ENCODE measurements at regions not wholly inside any gene's neighbourhood (a gene's known extent, or its start where the extent isn't known, plus 50 kb on each side); places are given as distances from the start of the nearest gene placed in this dataset.

GRCh38 chr5:82674671-82675070 is 396.5 kb upstream of the RPS23 start:
- intact Hi-C loops (cut with micrococcal nuclease) = loop anchor here (10.0 kb wide), 1 partner anchor 800 kb away; the partner anchor contains the start of gene VCAN
- Mint-ChIP-seq H3K27me3 (peaks cover 4% of the 10 kb centered on the region), H3K4me1 (ENCODE audit: low read depth) (peaks cover 23% of the 10 kb centered on the region), H3K27ac (no peak overlapping the region), H3K9me3 (peaks cover 2% of the 10 kb centered on the region), H3K4me3 (no peak overlapping the region), H3K36me3 (no peaks in the 10 kb centered on the region)
- DNase-seq = no peak
- POLR2A ChIA-PET = no interaction called here
- CTCF ChIA-PET = no interaction called here

- CTCF ChIA-PET = no interaction called here
- Mint-ChIP-seq H3K4me1 (ENCODE audit: low read depth) (peaks cover 23% of the 10 kb centered on the region), H3K27ac (no peak overlapping the region), H3K9me3 (peaks cover 2% of the 10 kb centered on the region), H3K27me3 (peaks cover 4% of the 10 kb centered on the region), H3K36me3 (no peaks in the 10 kb centered on the region), H3K4me3 (no peak overlapping the region)
- POLR2A ChIA-PET = no interaction called here
- DNase-seq = no peak
- intact Hi-C loops (cut with micrococcal nuclease) = loop anchor here (10.0 kb wide), 1 partner anchor 802 kb away; the partner anchor contains the start of gene VCAN
Observed at GRCh38 chr5:82673057-82673809, 395.1 kb upstream of the RPS23 start.

- no peak for DNase-seq
- CTCF ChIA-PET = interaction anchor here (0.9 kb wide), 1 partner anchor 8 kb away, joined by 3 read pairs; no protein-coding TSS in a partner anchor
- POLR2A ChIA-PET = no interaction called here
- H3K4me1 Mint-ChIP-seq (ENCODE audit: low read depth) = peaks cover 10% of the 10 kb centered on the region
- H3K4me3 Mint-ChIP-seq = no peak overlapping the region
- H3K36me3 Mint-ChIP-seq = no peaks in the 10 kb centered on the region
- peaks cover 2% of the 10 kb centered on the region for H3K27me3 Mint-ChIP-seq
- no peaks in the 10 kb centered on the region for H3K9me3 Mint-ChIP-seq
- intact Hi-C loops (cut with micrococcal nuclease) = loop anchor here (10.0 kb wide), 1 partner anchor 804 kb away; the partner anchor contains the start of gene VCAN
- H3K27ac Mint-ChIP-seq = no peak overlapping the region
Observed at GRCh38 chr5:82670692-82671091, 392.5 kb upstream of the RPS23 start.

GRCh38 chr5:82669720-82670119 is 391.6 kb upstream of the RPS23 start:
- H3K27me3 Mint-ChIP-seq = no peaks in the 10 kb centered on the region
- H3K36me3 Mint-ChIP-seq = no peaks in the 10 kb centered on the region
- H3K4me3 Mint-ChIP-seq = no peak overlapping the region
- ChIA-PET CTCF (interaction anchor here (0.9 kb wide), 1 partner anchor 9 kb away, joined by 3 read pairs; no protein-coding TSS in a partner anchor), POLR2A (interaction anchor here (0.7 kb wide), 1 partner anchor 1238 kb away, joined by 4 read pairs; no protein-coding TSS in a partner anchor)
- peaks cover 5% of the 10 kb centered on the region for H3K4me1 Mint-ChIP-seq (ENCODE audit: low read depth)
- no peak overlapping the region for H3K27ac Mint-ChIP-seq
- intact Hi-C loops (cut with micrococcal nuclease) = loop anchor here (10.0 kb wide), 1 partner anchor 805 kb away; the partner anchor contains the start of gene VCAN
- H3K9me3 Mint-ChIP-seq = no peaks in the 10 kb centered on the region
- no peak for DNase-seq

- Mint-ChIP-seq H3K4me3 (no peak overlapping the region), H3K4me1 (ENCODE audit: low read depth) (no peaks in the 10 kb centered on the region), H3K36me3 (no peaks in the 10 kb centered on the region), H3K27me3 (no peaks in the 10 kb centered on the region), H3K27ac (no peak overlapping the region), H3K9me3 (no peaks in the 10 kb centered on the region)
- POLR2A ChIA-PET = no interaction called here
- CTCF ChIA-PET = no interaction called here
- DNase-seq = no peak
- intact Hi-C loops (cut with micrococcal nuclease) = no loop called here
Observed at GRCh38 chr5:82666312-82666711, 388.2 kb upstream of the RPS23 start.

- H3K36me3 Mint-ChIP-seq = no peaks in the 10 kb centered on the region
- ChIA-PET CTCF (no interaction called here), POLR2A (no interaction called here)
- intact Hi-C loops (cut with micrococcal nuclease) = no loop called here
- H3K4me3 Mint-ChIP-seq = no peak overlapping the region
- no peak for DNase-seq
- no peak overlapping the region for H3K27ac Mint-ChIP-seq
- no peaks in the 10 kb centered on the region for H3K4me1 Mint-ChIP-seq (ENCODE audit: low read depth)
- H3K9me3 Mint-ChIP-seq = no peaks in the 10 kb centered on the region
- no peaks in the 10 kb centered on the region for H3K27me3 Mint-ChIP-seq
Observed at GRCh38 chr5:82664732-82665131, 386.6 kb upstream of the RPS23 start.

- Mint-ChIP-seq H3K27ac (no peak overlapping the region), H3K27me3 (no peaks in the 10 kb centered on the region), H3K4me3 (no peak overlapping the region), H3K4me1 (ENCODE audit: low read depth) (no peaks in the 10 kb centered on the region), H3K9me3 (no peaks in the 10 kb centered on the region), H3K36me3 (no peaks in the 10 kb centered on the region)
- POLR2A ChIA-PET = no interaction called here
- CTCF ChIA-PET = no interaction called here
- DNase-seq = no peak
- intact Hi-C loops (cut with micrococcal nuclease) = no loop called here
Observed at GRCh38 chr5:82663225-82663624, 385.1 kb upstream of the RPS23 start.

GRCh38 chr5:82662340-82662739 is 384.2 kb upstream of the RPS23 start:
- POLR2A ChIA-PET = no interaction called here
- intact Hi-C loops (cut with micrococcal nuclease) = no loop called here
- no peaks in the 10 kb centered on the region for H3K27me3 Mint-ChIP-seq
- no peaks in the 10 kb centered on the region for H3K36me3 Mint-ChIP-seq
- H3K9me3 Mint-ChIP-seq = no peaks in the 10 kb centered on the region
- no peak overlapping the region for H3K27ac Mint-ChIP-seq
- CTCF ChIA-PET = no interaction called here
- no peaks in the 10 kb centered on the region for H3K4me1 Mint-ChIP-seq (ENCODE audit: low read depth)
- DNase-seq = no peak
- no peak overlapping the region for H3K4me3 Mint-ChIP-seq

GRCh38 chr5:82661933-82662332 is 383.8 kb upstream of the RPS23 start:
- H3K27me3 Mint-ChIP-seq = no peaks in the 10 kb centered on the region
- no peaks in the 10 kb centered on the region for H3K9me3 Mint-ChIP-seq
- no peak for DNase-seq
- no peaks in the 10 kb centered on the region for H3K4me1 Mint-ChIP-seq (ENCODE audit: low read depth)
- no peak overlapping the region for H3K27ac Mint-ChIP-seq
- intact Hi-C loops (cut with micrococcal nuclease) = no loop called here
- CTCF ChIA-PET = no interaction called here
- POLR2A ChIA-PET = no interaction called here
- no peak overlapping the region for H3K4me3 Mint-ChIP-seq
- H3K36me3 Mint-ChIP-seq = no peaks in the 10 kb centered on the region

- no peak overlapping the region for H3K4me3 Mint-ChIP-seq
- H3K27me3 Mint-ChIP-seq = peaks cover 1% of the 10 kb centered on the region
- no peaks in the 10 kb centered on the region for H3K9me3 Mint-ChIP-seq
- ChIA-PET CTCF (interaction anchor here (0.6 to 0.7 kb wide), 2 partner anchors 533 to 947 kb away, joined by 4 read pairs; no protein-coding TSS in a partner anchor), POLR2A (no interaction called here)
- H3K4me1 Mint-ChIP-seq (ENCODE audit: low read depth) = no peaks in the 10 kb centered on the region
- no peaks in the 10 kb centered on the region for H3K36me3 Mint-ChIP-seq
- no peak for DNase-seq
- H3K27ac Mint-ChIP-seq = no peak overlapping the region
- intact Hi-C loops (cut with micrococcal nuclease) = no loop called here
Observed at GRCh38 chr5:82661462-82661861, 383.3 kb upstream of the RPS23 start.

GRCh38 chr5:82659115-82659514 is 381.0 kb upstream of the RPS23 start:
- ChIA-PET POLR2A (no interaction called here), CTCF (interaction anchor here (0.8 to 2.7 kb wide), 3 partner anchors 16 to 134 kb away, joined by 3 to 6 read pairs (median 3); no protein-coding TSS in a partner anchor)
- Mint-ChIP-seq H3K9me3 (no peaks in the 10 kb centered on the region), H3K27ac (no peak overlapping the region), H3K4me3 (no peak overlapping the region), H3K36me3 (no peaks in the 10 kb centered on the region), H3K4me1 (ENCODE audit: low read depth) (no peaks in the 10 kb centered on the region), H3K27me3 (peaks cover 2% of the 10 kb centered on the region)
- intact Hi-C loops (cut with micrococcal nuclease) = no loop called here
- DNase-seq = no peak

- ChIA-PET POLR2A (no interaction called here), CTCF (no interaction called here)
- H3K27me3 Mint-ChIP-seq = peaks cover 4% of the 10 kb centered on the region
- no peaks in the 10 kb centered on the region for H3K4me1 Mint-ChIP-seq (ENCODE audit: low read depth)
- H3K27ac Mint-ChIP-seq = no peak overlapping the region
- no peak overlapping the region for H3K4me3 Mint-ChIP-seq
- DNase-seq = no peak
- H3K9me3 Mint-ChIP-seq = no peaks in the 10 kb centered on the region
- no peaks in the 10 kb centered on the region for H3K36me3 Mint-ChIP-seq
- intact Hi-C loops (cut with micrococcal nuclease) = no loop called here
Observed at GRCh38 chr5:82657033-82657699, 379.0 kb upstream of the RPS23 start.
